HL-60 (cell line): ENCODE measurements at regions not wholly inside any gene's neighbourhood (a gene's known extent, or its start where the extent isn't known, plus 50 kb on each side); places are given as distances from the start of the nearest gene placed in this dataset.
A peak's percentile ranks its signal among the peaks of the same experiment; 100 is the strongest.

Source experiments
- DNase-seq, 2 experiments: peaks; one replicate each; pipeline ENCODE4 v3.0.0-alpha.2; 2010 to 2020; ENCODE audit warnings: low read depth in 1 of 2, low spot score in 1 of 2
- H3K27ac ChIP-seq: fragments of 250-450 bp; sonication (Bioruptor Pico); replicated peaks from 2 replicates; pipeline ENCODE4 v1.5.1; 2020; ENCODE audit warnings: mild to moderate bottlenecking, moderate library complexity
- H3K27me3 ChIP-seq: fragments of 250-450 bp; sonication (Bioruptor Pico); 2 replicates; pipeline ENCODE4 v1.5.1; 2021; ENCODE audit warnings: mild to moderate bottlenecking, moderate library complexity; ENCODE audit not compliant: insufficient read depth, poor library complexity, severe bottlenecking
- H3K4me3 ChIP-seq: replicated peaks from 2 replicates; pipeline ENCODE4 v1.5.1; 2011; ENCODE audit warnings: mild to moderate bottlenecking, control low read depth, low read length; ENCODE audit not compliant: insufficient read depth
- GABPA ChIP-seq: IDR thresholded peaks from 2 replicates; pipeline ENCODE4 v1.6.1; 2012; ENCODE audit warnings: low read depth
- POLR2AphosphoS5 ChIP-seq: IDR thresholded peaks from 2 replicates; pipeline ENCODE4 v1.6.1; 2012; ENCODE audit warnings: low read depth
- SPI1 ChIP-seq: IDR thresholded peaks from 2 replicates; pipeline ENCODE4 v1.6.1; 2012; ENCODE audit warnings: low read depth, mild to moderate bottlenecking, borderline replicate concordance
- TF ChIP-seq, protein P1 (sequence below): IDR thresholded peaks from one replicate; pipeline ENCODE4 v1.5.1; 2011; ENCODE audit warnings: low read length, control low read depth, inconsistent platforms; ENCODE audit not compliant: insufficient read depth
- TF ChIP-seq, protein P2 (sequence below): IDR thresholded peaks from 2 replicates; pipeline ENCODE4 v1.6.1; 2012; ENCODE audit warnings: low read depth; ENCODE audit not compliant: insufficient replicate concordance

DNA sequence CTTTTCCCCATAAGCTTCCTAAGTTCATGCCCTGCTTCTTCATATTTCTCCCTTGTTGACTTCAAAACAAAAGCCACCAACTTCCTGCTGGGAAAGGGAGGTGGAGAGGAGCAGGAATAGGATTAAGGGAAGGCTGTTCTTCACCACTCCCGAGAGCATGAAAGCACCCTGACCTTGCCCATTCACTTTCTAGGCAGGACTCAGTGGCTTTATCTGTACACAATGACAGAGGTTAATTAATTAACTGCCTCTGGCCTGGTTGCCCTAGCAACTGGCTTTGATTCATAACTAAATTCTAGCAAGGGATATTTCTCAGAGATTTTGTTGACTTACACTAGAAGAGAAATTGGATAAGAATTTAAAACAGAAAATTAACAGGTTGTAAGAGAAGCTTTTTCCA is 396.8 kb downstream of the RPS29 start:
- Histone ChIP-seq H3K27ac (no peak overlapping the region), H3K27me3 (no peaks in the 10 kb centered on the region), H3K4me3 (no peak overlapping the region)
- DNase-seq, result no peak
- no peak for TF ChIP-seq SPI1

DNA sequence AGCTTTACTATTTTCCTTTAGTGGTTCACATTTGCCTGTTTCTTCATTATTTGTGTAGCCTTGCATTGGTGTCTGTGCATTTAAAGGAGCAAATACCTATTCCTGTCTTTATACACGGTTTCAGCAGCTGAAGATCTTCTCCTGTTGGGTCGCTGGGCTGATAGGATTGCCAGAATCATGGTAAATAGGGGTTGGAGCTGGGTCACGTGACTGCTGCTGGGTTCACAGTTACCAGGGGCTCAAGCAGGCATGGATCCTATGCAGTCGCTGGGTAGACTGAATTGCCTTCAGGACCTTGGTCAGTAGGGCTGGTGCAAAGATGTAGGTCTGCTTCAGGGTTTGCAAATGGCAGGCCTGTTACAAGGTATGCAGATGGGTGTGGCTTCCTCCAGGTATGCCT is 398.4 kb downstream of the RPS29 start:
- TF ChIP-seq, protein P1, sequence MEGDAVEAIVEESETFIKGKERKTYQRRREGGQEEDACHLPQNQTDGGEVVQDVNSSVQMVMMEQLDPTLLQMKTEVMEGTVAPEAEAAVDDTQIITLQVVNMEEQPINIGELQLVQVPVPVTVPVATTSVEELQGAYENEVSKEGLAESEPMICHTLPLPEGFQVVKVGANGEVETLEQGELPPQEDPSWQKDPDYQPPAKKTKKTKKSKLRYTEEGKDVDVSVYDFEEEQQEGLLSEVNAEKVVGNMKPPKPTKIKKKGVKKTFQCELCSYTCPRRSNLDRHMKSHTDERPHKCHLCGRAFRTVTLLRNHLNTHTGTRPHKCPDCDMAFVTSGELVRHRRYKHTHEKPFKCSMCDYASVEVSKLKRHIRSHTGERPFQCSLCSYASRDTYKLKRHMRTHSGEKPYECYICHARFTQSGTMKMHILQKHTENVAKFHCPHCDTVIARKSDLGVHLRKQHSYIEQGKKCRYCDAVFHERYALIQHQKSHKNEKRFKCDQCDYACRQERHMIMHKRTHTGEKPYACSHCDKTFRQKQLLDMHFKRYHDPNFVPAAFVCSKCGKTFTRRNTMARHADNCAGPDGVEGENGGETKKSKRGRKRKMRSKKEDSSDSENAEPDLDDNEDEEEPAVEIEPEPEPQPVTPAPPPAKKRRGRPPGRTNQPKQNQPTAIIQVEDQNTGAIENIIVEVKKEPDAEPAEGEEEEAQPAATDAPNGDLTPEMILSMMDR, result no peak
- TF ChIP-seq SPI1 (no peak), GABPA (no peak), POLR2AphosphoS5 (no peak)
- TF ChIP-seq, protein P2, sequence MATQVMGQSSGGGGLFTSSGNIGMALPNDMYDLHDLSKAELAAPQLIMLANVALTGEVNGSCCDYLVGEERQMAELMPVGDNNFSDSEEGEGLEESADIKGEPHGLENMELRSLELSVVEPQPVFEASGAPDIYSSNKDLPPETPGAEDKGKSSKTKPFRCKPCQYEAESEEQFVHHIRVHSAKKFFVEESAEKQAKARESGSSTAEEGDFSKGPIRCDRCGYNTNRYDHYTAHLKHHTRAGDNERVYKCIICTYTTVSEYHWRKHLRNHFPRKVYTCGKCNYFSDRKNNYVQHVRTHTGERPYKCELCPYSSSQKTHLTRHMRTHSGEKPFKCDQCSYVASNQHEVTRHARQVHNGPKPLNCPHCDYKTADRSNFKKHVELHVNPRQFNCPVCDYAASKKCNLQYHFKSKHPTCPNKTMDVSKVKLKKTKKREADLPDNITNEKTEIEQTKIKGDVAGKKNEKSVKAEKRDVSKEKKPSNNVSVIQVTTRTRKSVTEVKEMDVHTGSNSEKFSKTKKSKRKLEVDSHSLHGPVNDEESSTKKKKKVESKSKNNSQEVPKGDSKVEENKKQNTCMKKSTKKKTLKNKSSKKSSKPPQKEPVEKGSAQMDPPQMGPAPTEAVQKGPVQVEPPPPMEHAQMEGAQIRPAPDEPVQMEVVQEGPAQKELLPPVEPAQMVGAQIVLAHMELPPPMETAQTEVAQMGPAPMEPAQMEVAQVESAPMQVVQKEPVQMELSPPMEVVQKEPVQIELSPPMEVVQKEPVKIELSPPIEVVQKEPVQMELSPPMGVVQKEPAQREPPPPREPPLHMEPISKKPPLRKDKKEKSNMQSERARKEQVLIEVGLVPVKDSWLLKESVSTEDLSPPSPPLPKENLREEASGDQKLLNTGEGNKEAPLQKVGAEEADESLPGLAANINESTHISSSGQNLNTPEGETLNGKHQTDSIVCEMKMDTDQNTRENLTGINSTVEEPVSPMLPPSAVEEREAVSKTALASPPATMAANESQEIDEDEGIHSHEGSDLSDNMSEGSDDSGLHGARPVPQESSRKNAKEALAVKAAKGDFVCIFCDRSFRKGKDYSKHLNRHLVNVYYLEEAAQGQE, result no peak
- Histone ChIP-seq H3K4me3 (no peak overlapping the region), H3K27me3 (no peaks in the 10 kb centered on the region), H3K27ac (no peak overlapping the region)
- no peak for DNase-seq

DNA sequence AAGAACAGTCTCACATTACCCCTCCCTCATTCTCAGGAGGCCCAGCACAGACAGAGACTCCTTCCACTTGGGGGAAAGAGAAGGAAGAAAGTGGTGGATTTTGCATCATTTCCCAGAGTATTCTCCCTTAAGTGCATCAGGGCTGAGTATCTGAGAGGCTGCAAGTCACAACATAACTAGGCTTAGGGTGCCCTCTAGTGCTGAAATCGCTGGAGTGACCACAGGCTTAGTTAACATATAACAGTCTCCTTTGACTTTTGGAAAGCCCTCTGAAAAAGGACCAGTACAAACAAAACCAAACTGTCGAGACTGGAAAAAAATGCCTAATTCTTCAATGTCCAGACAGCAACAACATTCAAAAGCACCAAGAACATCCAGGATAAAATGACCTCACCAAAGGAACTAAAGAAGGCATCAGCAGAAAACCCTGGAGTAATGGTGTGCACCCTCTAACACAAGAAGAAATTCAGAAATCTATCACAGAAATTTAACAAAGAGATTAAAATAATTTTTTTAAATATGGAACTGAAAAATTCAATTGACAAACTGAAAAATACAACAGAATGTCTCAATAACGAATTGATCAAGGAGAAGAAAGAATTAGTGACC is 412.3 kb downstream of the RPS29 start:
- Histone ChIP-seq H3K27ac (no peak overlapping the region), H3K4me3 (no peak overlapping the region), H3K27me3 (no peaks in the 10 kb centered on the region)
- TF ChIP-seq SPI1 (no peak), POLR2AphosphoS5 (no peak), GABPA (no peak)
- TF ChIP-seq, protein P1, result peak; percentile 51
- TF ChIP-seq, protein P2, result no peak
- peak; percentile 28 to 63 for DNase-seq

DNA sequence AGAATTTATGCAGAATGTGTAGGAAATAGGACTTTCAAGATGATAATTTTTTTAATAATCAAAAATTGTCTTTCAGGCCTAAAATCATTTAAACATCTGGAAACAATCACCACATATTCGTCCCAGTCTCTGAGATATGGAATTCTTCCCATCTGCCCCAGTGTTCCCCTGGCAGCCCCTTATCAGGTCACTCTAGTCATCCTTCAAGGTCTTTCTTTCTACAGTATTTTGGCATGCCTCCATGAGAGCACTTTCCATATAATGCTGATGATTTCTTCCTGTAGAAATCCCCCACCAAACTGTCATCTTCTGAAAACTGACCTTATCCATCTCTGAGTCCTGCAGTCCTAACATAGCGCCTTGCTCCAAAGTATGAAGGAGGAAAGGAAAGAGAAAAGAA is 422.1 kb downstream of the RPS29 start:
- DNase-seq, result no peak
- TF ChIP-seq, protein P2, result no peak
- TF ChIP-seq SPI1 (no peak), GABPA (no peak), POLR2AphosphoS5 (no peak)
- TF ChIP-seq, protein P1, result no peak
- no peak overlapping the region for H3K27ac ChIP-seq
- H3K27me3 ChIP-seq, result no peaks in the 10 kb centered on the region
- no peak overlapping the region for H3K4me3 ChIP-seq
